T-cell (primary cell): ENCODE measurements at regions not wholly inside any gene's neighbourhood (a gene's known extent, or its start where the extent isn't known, plus 50 kb on each side); places are given as distances from the start of the nearest gene placed in this dataset.

Experiments used
- ATAC-seq, 4 experiments: fragments of 200-7000 bp in 3 of 4; fragments of 150-1000 bp in 1 of 4; cut with Tn5 transposase; replicated peaks in 1 of 4; 1 replicate in 3 of 4; 2 replicates in 1 of 4; pipeline ENCODE4 v1.10.0; 2021; ENCODE audit warnings: moderate library complexity in 3 of 4, mild to moderate bottlenecking in 2 of 4, moderate number of reproducible peaks in 1 of 4
- CTCF ChIA-PET, 2 donors: fragments of 300-600 bp; sonication (Branson Sonifier 250); formaldehyde crosslinking; loops; one replicate each; lab custom pipeline; 2022; ENCODE audit warnings: antibody characterized with exemption in 2 of 2; lab: Charles Lee
- POLR2A ChIA-PET, 2 donors: fragments of 300-600 bp; sonication (Branson Sonifier 250); formaldehyde crosslinking; loops; one replicate each; lab custom pipeline; 2022; ENCODE audit warnings: antibody characterized with exemption in 2 of 2; lab: Charles Lee
- DNase-seq, 35 experiments: peaks; one replicate each; pipeline versions ENCODE4 v3.0.0 to v3.0.0-alpha.2; 2013 to 2023
- H3K27ac ChIP-seq: one replicate; pipeline ENCODE4 v1.5.1; 2013; ENCODE audit warnings: low read length
- H3K27me3 ChIP-seq, 2 experiments: replicated peaks in 1 of 2; 1 replicate in 1 of 2; 2 replicates in 1 of 2; pipeline versions ENCODE4 v1.6.1 to v1.7.0; 2013; ENCODE audit warnings: low read length in 1 of 2, mixed read lengths in 1 of 2; ENCODE audit not compliant: control insufficient read depth in 2 of 2, insufficient read depth in 2 of 2; ENCODE audit errors: extremely low read depth in 1 of 2
- H3K36me3 ChIP-seq, 2 donors: 1 replicate in 1 of 2; 2 replicates in 1 of 2; pipeline versions ENCODE4 v1.6.1 to v1.7.0; 2013; ENCODE audit warnings: low read length in 1 of 2; ENCODE audit not compliant: control insufficient read depth in 2 of 2, insufficient read depth in 1 of 2; ENCODE audit errors: extremely low read depth in 1 of 2
- H3K4me1 ChIP-seq, 2 experiments: 1 replicate in 1 of 2; 2 replicates in 1 of 2; pipeline versions ENCODE4 v1.6.1 to v1.7.0; 2013; ENCODE audit warnings: low read length in 2 of 2, mixed read lengths in 1 of 2; ENCODE audit not compliant: insufficient read depth in 2 of 2, control insufficient read depth in 1 of 2; ENCODE audit errors: extremely low read depth in 1 of 2
- H3K4me3 ChIP-seq, 2 donors: 1 replicate in 1 of 2; 2 replicates in 1 of 2; pipeline versions ENCODE4 v1.5.1 to v1.7.0; 2013; ENCODE audit warnings: mild to moderate bottlenecking in 2 of 2, low read length in 1 of 2, moderate library complexity in 1 of 2; ENCODE audit not compliant: control insufficient read depth in 1 of 2; ENCODE audit errors: extremely low read depth in 1 of 2
- H3K9me3 ChIP-seq: 2 replicates; pipeline ENCODE4 v1.7.0; 2013
- H3K27ac Mint-ChIP-seq, 2 donors: one replicate each; pipeline ENCODE4 v1.8.0; 2020 to 2021; ENCODE audit warnings: mild to moderate bottlenecking in 2 of 2, mixed read lengths in 2 of 2
- H3K27me3 Mint-ChIP-seq, 2 donors: one replicate each; pipeline ENCODE4 v1.8.0; 2021 to 2022; ENCODE audit warnings: mixed read lengths in 2 of 2
- H3K36me3 Mint-ChIP-seq: one replicate; pipeline ENCODE4 v1.8.0; 2021; ENCODE audit warnings: mixed read lengths
- H3K4me1 Mint-ChIP-seq, 3 donors: one replicate each; pipeline ENCODE4 v1.8.0; 2020 to 2022; ENCODE audit warnings: mixed read lengths in 3 of 3, mild to moderate bottlenecking in 1 of 3
- H3K4me3 Mint-ChIP-seq, 3 donors: one replicate each; pipeline ENCODE4 v1.8.0; 2020 to 2022; ENCODE audit warnings: mild to moderate bottlenecking in 3 of 3, mixed read lengths in 3 of 3, moderate library complexity in 3 of 3
- H3K9me3 Mint-ChIP-seq, 3 donors: one replicate each; pipeline ENCODE4 v1.8.0; 2020 to 2022; ENCODE audit warnings: mixed read lengths in 3 of 3
- WGBS: methylation state at CpG from one replicate; pipeline ENCODE4 v1.1.5; 2013; ENCODE audit warnings: missing lambda C conversion rate; ENCODE audit not compliant: insufficient coverage; 5-methylcytosine and 5-hydroxymethylcytosine counted together

DNA sequence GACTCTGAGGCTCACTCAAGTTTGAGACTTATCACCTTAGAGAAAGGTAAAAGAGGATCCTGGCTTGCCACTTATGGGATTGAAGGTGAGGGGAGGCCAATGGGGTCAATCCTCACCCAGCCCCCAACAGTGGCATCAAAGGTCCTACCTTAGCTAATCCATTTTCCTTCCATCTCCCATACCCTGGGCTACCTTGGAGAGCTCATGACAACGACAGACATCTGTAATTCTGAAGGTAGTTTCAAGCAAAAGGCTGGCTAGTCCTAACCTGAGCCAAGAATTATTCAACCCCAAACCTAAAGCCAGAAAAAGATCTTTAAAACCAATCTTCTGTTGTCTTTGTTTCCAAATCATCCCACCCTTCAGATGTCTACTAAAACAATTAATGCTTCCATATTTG, 179.2 kb upstream of the GHITM start:
- Mint-ChIP-seq H3K4me1 (peaks cover 0 to 1% (median 0%) of the 10 kb centered on the region in 3 donors), H3K27me3 (no peaks in the 10 kb centered on the region), H3K27ac (no peak overlapping the region), H3K36me3 (no peaks in the 10 kb centered on the region), H3K9me3 (no peaks in the 10 kb centered on the region), H3K4me3 (no peak overlapping the region)
- Histone ChIP-seq H3K27ac (no peak overlapping the region), H3K4me3 (no peak overlapping the region), H3K9me3 (no peaks in the 10 kb centered on the region), H3K36me3 (no peaks in the 10 kb centered on the region), H3K4me1 (peaks cover 0 to 2% of the 10 kb centered on the region in 2 experiments), H3K27me3 (no peaks in the 10 kb centered on the region)
- ChIA-PET CTCF (no interaction called here), POLR2A (no interaction called here)
- ATAC-seq (no peak), DNase-seq (no peak)
- no CpG with 5 or more reads among the region's 1 CpG for WGBS

DNA sequence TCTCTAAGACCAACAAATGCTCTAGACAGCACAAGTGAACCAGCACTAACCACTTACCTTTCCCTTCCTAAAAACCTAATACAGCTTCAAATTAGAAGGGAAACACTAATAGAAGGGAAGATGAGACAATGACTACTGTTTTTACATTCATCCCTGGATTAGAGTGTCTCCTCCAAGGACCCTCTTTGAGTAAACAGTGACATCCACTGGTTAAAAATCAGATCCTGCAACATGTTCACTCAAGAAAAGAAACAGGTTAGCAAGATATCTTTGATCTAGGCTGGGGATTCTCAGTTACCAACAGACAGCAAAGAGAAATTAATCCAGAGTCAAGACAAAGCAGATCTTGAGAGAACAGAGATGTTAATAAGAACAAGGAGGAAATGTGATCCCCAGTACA, 177.7 kb upstream of the GHITM start:
- peaks cover 0 to 5% of the 10 kb centered on the region in 2 experiments for H3K27me3 ChIP-seq
- peaks cover 0 to 2% of the 10 kb centered on the region in 2 experiments for H3K4me1 ChIP-seq
- CTCF ChIA-PET = no interaction called here
- Mint-ChIP-seq H3K36me3 (no peaks in the 10 kb centered on the region), H3K4me3 (no peak overlapping the region), H3K27ac (no peak overlapping the region), H3K9me3 (no peaks in the 10 kb centered on the region), H3K27me3 (no peaks in the 10 kb centered on the region), H3K4me1 (peaks cover 0 to 1% (median 0%) of the 10 kb centered on the region in 3 donors)
- DNase-seq (no peak), ATAC-seq (no peak)
- H3K4me3 ChIP-seq = no peak overlapping the region
- no peaks in the 10 kb centered on the region for H3K9me3 ChIP-seq
- POLR2A ChIA-PET = no interaction called here
- no peaks in the 10 kb centered on the region for H3K36me3 ChIP-seq
- no peak overlapping the region for H3K27ac ChIP-seq

DNA sequence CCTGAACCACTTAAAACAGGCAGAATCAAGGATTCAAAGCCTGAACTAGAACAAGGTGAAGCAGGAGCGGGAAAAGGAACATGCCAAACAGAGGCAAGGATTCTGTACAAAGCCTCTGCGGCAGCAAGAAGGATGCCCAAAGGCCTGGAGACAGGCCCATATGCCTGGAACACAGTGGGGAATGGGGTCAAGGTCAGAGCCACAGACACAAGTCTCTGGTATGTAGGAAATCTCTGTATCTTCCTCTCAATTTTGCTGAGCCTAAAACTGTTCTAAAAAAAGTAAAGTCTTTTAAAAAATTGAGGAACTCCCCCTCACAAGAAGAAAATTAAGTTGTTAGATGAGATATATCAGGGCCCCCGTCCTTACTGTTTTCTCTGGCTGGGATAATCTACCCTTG, 175.9 kb upstream of the GHITM start:
- Histone ChIP-seq H3K4me3 (no peak overlapping the region), H3K27ac (no peak overlapping the region), H3K36me3 (no peaks in the 10 kb centered on the region), H3K4me1 (peaks cover 0 to 2% of the 10 kb centered on the region in 2 experiments), H3K27me3 (peaks cover 0 to 5% of the 10 kb centered on the region in 2 experiments), H3K9me3 (no peaks in the 10 kb centered on the region)
- 81% methylated on average over 2 of the region's 3 CpGs for WGBS
- ChIA-PET POLR2A (no interaction called here), CTCF (no interaction called here)
- no peak for ATAC-seq
- no peaks in the 10 kb centered on the region for H3K36me3 Mint-ChIP-seq
- H3K27ac Mint-ChIP-seq = no peak overlapping the region
- H3K27me3 Mint-ChIP-seq = no peaks in the 10 kb centered on the region
- H3K4me3 Mint-ChIP-seq = no peak overlapping the region
- H3K4me1 Mint-ChIP-seq = peaks cover 0 to 1% (median 0%) of the 10 kb centered on the region in 3 donors
- DNase-seq = no peak
- no peaks in the 10 kb centered on the region for H3K9me3 Mint-ChIP-seq

DNA sequence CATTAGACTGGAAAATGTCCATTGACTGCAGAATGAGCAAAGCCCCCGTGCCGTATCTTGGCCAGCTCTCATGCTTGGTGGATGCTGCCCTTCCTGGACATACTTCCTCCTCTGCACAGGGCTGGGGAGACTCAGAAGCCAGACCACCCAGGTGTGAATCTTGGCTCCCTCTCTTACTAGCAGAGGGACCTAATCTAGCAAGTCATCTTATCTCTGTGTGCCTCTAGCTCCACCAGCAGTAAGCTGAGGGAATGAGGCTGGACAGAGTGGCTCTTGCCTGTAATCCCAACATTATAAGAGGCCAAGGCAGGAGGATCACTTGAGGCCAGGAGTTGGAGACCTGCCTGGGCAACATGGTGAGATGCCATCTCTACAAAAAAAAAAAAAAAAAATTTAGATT, 173.8 kb upstream of the GHITM start:
- ATAC-seq (no peak), DNase-seq (no peak)
- H3K9me3 ChIP-seq = no peaks in the 10 kb centered on the region
- H3K27ac ChIP-seq = no peak overlapping the region
- H3K27ac Mint-ChIP-seq = no peak overlapping the region
- no peaks in the 10 kb centered on the region for H3K4me1 Mint-ChIP-seq
- ChIA-PET POLR2A (interaction anchor here in 1 of 2 donors (0.6 kb wide), 1 partner anchor 36 kb away, joined by 5 read pairs; no protein-coding TSS in a partner anchor), CTCF (no interaction called here)
- H3K27me3 ChIP-seq = peaks cover 0 to 5% of the 10 kb centered on the region in 2 experiments
- WGBS = 60% methylated on average over 2 of the region's 2 CpGs
- H3K4me3 ChIP-seq = no peak overlapping the region
- no peaks in the 10 kb centered on the region for H3K36me3 Mint-ChIP-seq
- no peaks in the 10 kb centered on the region for H3K9me3 Mint-ChIP-seq
- H3K4me1 ChIP-seq = no peaks in the 10 kb centered on the region
- H3K4me3 Mint-ChIP-seq = no peak overlapping the region
- H3K36me3 ChIP-seq = no peaks in the 10 kb centered on the region
- no peaks in the 10 kb centered on the region for H3K27me3 Mint-ChIP-seq

DNA sequence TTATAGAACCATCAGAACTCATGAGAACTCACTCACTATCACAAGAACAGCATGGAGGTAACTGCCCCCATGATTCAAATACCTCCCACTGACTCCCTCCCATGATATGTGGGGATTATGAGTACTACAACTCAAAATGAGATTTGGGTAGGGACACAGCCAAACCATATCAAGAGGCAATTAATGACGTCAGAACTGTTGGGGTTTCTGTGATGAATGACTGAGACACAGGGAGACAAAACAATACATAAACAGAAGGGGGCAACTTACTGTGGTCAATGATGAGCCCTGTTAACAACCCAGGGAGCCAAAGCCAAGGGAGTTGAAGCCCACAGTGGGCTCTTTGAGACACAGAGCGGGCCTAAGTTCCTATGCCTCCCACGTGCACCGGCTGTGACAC, 171.3 kb upstream of the GHITM start:
- no peaks in the 10 kb centered on the region for H3K4me1 ChIP-seq
- Mint-ChIP-seq H3K9me3 (peaks cover 0 to under 1% (median 0%) of the 10 kb centered on the region in 3 donors), H3K4me1 (no peaks in the 10 kb centered on the region), H3K27ac (no peak overlapping the region), H3K4me3 (no peak overlapping the region), H3K27me3 (no peaks in the 10 kb centered on the region), H3K36me3 (no peaks in the 10 kb centered on the region)
- no peak for ATAC-seq
- H3K27me3 ChIP-seq = peaks cover 0 to 5% of the 10 kb centered on the region in 2 experiments
- DNase-seq = no peak
- H3K36me3 ChIP-seq = no peaks in the 10 kb centered on the region
- POLR2A ChIA-PET = no interaction called here
- H3K4me3 ChIP-seq = no peak overlapping the region
- CTCF ChIA-PET = no interaction called here
- WGBS = 83% methylated on average over 3 of the region's 4 CpGs
- H3K9me3 ChIP-seq = no peaks in the 10 kb centered on the region
- no peak overlapping the region for H3K27ac ChIP-seq

DNA sequence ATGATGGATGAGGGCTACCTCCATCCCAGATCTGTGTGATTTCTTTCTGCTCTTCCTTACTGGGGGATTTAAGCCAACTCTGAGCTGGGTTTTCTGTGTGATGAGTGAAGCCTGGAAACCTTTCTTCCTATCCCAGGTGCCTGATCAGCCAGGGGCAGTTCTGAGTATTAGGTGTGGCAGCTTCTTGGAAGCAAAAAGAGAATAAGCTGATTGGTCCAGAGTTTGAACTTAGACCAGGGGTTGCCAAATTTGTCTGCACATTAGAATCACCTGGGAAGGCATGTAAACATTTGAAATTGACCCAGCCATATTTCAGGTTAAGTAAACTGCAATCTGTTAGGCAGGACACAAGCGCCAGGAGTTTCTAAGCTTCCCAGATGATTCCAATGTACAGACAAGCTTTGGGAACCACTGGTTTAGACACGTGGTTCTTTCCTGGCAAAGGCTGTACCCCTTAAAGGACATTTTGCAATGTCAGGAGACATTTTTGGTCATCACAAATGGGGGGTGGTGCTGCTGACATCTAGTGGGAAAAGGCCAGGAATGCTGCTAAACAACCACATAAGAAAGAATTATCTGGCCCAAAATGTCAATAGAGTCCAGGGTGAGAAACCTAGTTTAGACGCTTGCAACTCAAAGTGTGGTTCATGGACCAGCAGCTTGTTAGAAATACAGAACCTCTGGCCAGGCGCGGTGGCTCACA, 160.5 kb upstream of the GHITM start:
- Histone ChIP-seq H3K36me3 (no peaks in the 10 kb centered on the region), H3K4me1 (no peaks in the 10 kb centered on the region), H3K27me3 (no peaks in the 10 kb centered on the region), H3K27ac (no peak overlapping the region), H3K4me3 (no peak overlapping the region), H3K9me3 (no peaks in the 10 kb centered on the region)
- Mint-ChIP-seq H3K9me3 (no peaks in the 10 kb centered on the region), H3K27me3 (peaks cover 0 to 4% of the 10 kb centered on the region in 2 donors), H3K36me3 (no peaks in the 10 kb centered on the region), H3K4me1 (no peaks in the 10 kb centered on the region), H3K4me3 (no peak overlapping the region), H3K27ac (no peak overlapping the region)
- DNase-seq (no peak), ATAC-seq (no peak)
- CTCF ChIA-PET = no interaction called here
- 38% methylated on average over 2 of the region's 5 CpGs for WGBS
- POLR2A ChIA-PET = no interaction called here
